Esophagus (tissue), 2 donors: ENCODE measurements at regions not wholly inside any gene's neighbourhood (a gene's known extent, or its start where the extent isn't known, plus 50 kb on each side); places are given as distances from the start of the nearest gene placed in this dataset.
"Not testable (repeated sequence)": the region's sequence is repeated elsewhere in the genome, so short reads cannot be mapped to it uniquely, and the experiment has no call there.

Source experiments
- H3K27ac ChIP-seq, 2 donors: one replicate each; pipeline ENCODE4 v1.5.1; 2013; ENCODE audit warnings: low read depth in 2 of 2, mild to moderate bottlenecking in 2 of 2, inconsistent platforms in 1 of 2, low read length in 1 of 2, moderate library complexity in 1 of 2
- H3K27me3 ChIP-seq, 2 donors: one replicate each; pipeline ENCODE4 v1.6.1; 2013; ENCODE audit warnings: low read length in 2 of 2, control low read depth in 1 of 2, mild to moderate bottlenecking in 1 of 2; ENCODE audit not compliant: insufficient read depth in 2 of 2, control insufficient read depth in 1 of 2
- H3K36me3 ChIP-seq, 2 donors: one replicate each; pipeline ENCODE4 v1.6.1; 2013; ENCODE audit warnings: low read length in 1 of 2; ENCODE audit not compliant: control insufficient read depth in 2 of 2, insufficient read depth in 2 of 2
- H3K4me1 ChIP-seq, 2 donors: one replicate each; pipeline ENCODE4 v1.6.1; 2013; ENCODE audit warnings: low read length in 1 of 2; ENCODE audit not compliant: control insufficient read depth in 2 of 2, insufficient read depth in 2 of 2
- H3K4me3 ChIP-seq, 2 donors: one replicate each; pipeline ENCODE4 v1.5.1; 2013; ENCODE audit warnings: low read length in 2 of 2, mild to moderate bottlenecking in 2 of 2, low read depth in 1 of 2, moderate library complexity in 1 of 2
- H3K9me3 ChIP-seq, 2 donors: one replicate each; pipeline ENCODE4 v1.6.1; 2013; ENCODE audit warnings: mild to moderate bottlenecking in 2 of 2, low read depth in 1 of 2, low read length in 1 of 2, moderate library complexity in 1 of 2; ENCODE audit not compliant: control insufficient read depth in 2 of 2, insufficient read depth in 1 of 2
- WGBS, 2 donors: extraction: QIAGEN DNeasy Blood & Tissue Kit; methylation state at CpG; one replicate each; pipeline ENCODE4 v1.1.7; 2013; 5-methylcytosine and 5-hydroxymethylcytosine counted together
- donor health status: healthy with polysubstance abuse.
- donor health status: Bipolar disorder and iron deficiency.

- H3K4me3 ChIP-seq, result no peak overlapping the region
- no peaks in the 10 kb centered on the region for H3K27me3 ChIP-seq
- H3K9me3 ChIP-seq, result no peaks in the 10 kb centered on the region
- no peaks in the 10 kb centered on the region for H3K4me1 ChIP-seq
- H3K36me3 ChIP-seq, result no peaks in the 10 kb centered on the region
- H3K27ac ChIP-seq, result no peak overlapping the region
- WGBS, 2 donors, result 50 to 67% methylated on average over 2 of the region's 2 CpGs
Observed at GRCh38 chr18:46224181-46224775, 120.1 kb downstream of the HAUS1 start.

DNA sequence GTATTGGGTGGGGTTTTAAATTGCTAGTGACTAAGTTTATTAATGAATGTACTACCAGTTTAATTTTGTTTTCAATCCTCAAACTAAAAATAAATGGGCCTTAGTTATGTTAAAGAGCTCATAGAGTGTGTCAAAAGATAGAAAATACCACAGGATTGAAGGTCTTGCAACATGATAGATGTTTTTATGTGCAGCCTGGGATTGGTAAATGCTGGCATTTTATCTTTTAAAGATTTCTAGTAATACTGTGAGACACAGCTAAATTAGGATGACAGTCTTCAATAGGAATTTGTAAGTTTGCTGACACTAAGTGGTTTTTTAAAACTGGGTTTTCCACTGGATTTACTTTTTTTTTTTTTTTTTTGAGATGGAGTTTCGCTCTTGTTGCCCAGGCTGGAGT, 122.3 kb downstream of the HAUS1 start:
- H3K9me3 ChIP-seq, result no peaks in the 10 kb centered on the region
- no peak overlapping the region for H3K4me3 ChIP-seq
- H3K27me3 ChIP-seq, result no peaks in the 10 kb centered on the region
- no peaks in the 10 kb centered on the region for H3K36me3 ChIP-seq
- 100% methylated on average over 1 of the region's 1 CpG for WGBS, 2 donors
- H3K4me1 ChIP-seq, result peaks cover 0 to 3% of the 10 kb centered on the region in 2 donors
- H3K27ac ChIP-seq, result no peak overlapping the region

GRCh38 chr18:46229641-46230040, 125.5 kb downstream of the HAUS1 start:
- H3K27me3 ChIP-seq, H3K9me3 ChIP-seq, H3K4me1 ChIP-seq, H3K4me3 ChIP-seq, H3K36me3 ChIP-seq, H3K27ac ChIP-seq: not testable (repeated sequence)
- 92 to 93% methylated on average over 11 of the region's 11 CpGs for WGBS, 2 donors

GRCh38 chr18:46236156-46236555, 132.0 kb downstream of the HAUS1 start:
- Histone ChIP-seq H3K27ac (no peak overlapping the region), H3K27me3 (no peaks in the 10 kb centered on the region), H3K4me3 (no peak overlapping the region), H3K9me3 (no peaks in the 10 kb centered on the region), H3K4me1 (no peaks in the 10 kb centered on the region), H3K36me3 (peaks cover 0 to 2% of the 10 kb centered on the region in 2 donors)
- 78 to 81% methylated on average over 4 of the region's 4 CpGs for WGBS, 2 donors

DNA sequence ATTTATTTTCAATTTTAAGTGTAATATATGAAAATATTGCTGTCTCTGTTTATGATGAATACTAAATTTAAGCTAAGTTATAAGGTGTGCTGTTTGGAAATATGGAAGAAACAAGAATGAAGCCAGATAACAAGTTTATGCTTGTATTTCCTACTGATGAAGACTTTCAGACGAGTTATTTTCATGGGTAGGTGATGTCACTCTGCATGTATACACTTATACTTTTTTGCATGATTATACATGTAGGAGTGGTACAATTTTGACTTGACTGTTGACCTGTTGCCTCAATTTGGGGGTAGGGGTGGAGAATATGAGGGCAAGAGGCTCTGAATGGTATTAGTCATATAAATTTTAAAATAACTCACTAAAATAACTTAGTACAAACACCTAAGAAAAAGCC, 133.7 kb downstream of the HAUS1 start:
- Histone ChIP-seq H3K9me3 (no peaks in the 10 kb centered on the region), H3K36me3 (peaks cover 0 to 2% of the 10 kb centered on the region in 2 donors), H3K27ac (no peak overlapping the region), H3K27me3 (no peaks in the 10 kb centered on the region), H3K4me3 (no peak overlapping the region), H3K4me1 (no peaks in the 10 kb centered on the region)
- WGBS, 2 donors, result 56 to 72% methylated on average over 1 of the region's 1 CpG

DNA sequence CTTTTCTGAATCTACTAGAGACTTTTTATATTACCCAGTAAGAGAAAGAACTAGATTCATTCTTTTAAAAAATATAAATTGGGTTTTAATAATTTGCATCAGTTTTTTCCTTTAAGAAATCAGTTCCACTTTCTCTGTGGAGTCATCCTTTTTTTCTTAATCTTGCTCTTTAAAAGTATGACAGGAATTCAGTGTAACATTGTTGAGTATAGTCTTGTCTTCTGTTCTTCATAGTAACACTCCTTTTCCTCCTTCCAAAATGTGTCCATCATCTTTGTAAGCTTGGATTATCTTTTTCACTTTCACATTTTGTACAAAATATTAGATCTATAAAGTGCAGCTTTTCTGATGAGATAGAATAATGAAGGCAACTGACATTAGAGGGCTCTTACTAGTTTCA, 135.4 kb downstream of the HAUS1 start:
- H3K4me3 ChIP-seq, result no peak overlapping the region
- no peaks in the 10 kb centered on the region for H3K27me3 ChIP-seq
- H3K27ac ChIP-seq, result no peak overlapping the region
- H3K4me1 ChIP-seq, result no peaks in the 10 kb centered on the region
- H3K9me3 ChIP-seq, result no peaks in the 10 kb centered on the region
- peaks cover 0 to 2% of the 10 kb centered on the region in 2 donors for H3K36me3 ChIP-seq

DNA sequence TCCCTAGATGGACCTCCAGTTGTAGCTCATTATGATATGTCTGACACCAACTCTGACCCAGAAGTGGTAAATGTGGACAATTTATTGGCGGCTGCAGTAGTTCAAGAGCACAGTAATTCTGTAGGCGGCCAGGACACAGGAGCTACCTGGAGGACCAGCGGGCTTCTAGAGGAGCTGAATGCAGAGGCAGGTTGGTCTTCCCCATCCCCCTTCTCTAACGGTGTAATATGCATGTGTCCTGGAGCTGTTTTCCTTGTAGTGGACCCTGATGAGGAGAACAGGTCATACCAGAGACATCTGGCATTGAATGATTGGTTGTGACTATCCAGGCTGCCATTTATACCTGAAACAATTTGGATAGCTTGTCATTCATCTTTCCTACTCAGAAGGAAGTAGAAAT, 135.8 kb downstream of the HAUS1 start:
- Histone ChIP-seq H3K36me3 (peaks cover 0 to 2% of the 10 kb centered on the region in 2 donors), H3K27me3 (no peaks in the 10 kb centered on the region)
- 89 to 91% methylated on average over 4 of the region's 4 CpGs for WGBS, 2 donors

GRCh38 chr18:46241393-46241792, 137.2 kb downstream of the HAUS1 start:
- not testable (repeated sequence) for H3K27me3 ChIP-seq, H3K27ac ChIP-seq, H3K36me3 ChIP-seq, H3K4me1 ChIP-seq, H3K9me3 ChIP-seq, H3K4me3 ChIP-seq
- WGBS, 2 donors, result 86 to 88% methylated on average over 7 of the region's 7 CpGs

More for the DNA sequence above, 135.8 kb downstream of the HAUS1 start:
- H3K27ac ChIP-seq, result no peak overlapping the region
- H3K4me1 ChIP-seq, result no peaks in the 10 kb centered on the region
- no peaks in the 10 kb centered on the region for H3K9me3 ChIP-seq
- no peak overlapping the region for H3K4me3 ChIP-seq

DNA sequence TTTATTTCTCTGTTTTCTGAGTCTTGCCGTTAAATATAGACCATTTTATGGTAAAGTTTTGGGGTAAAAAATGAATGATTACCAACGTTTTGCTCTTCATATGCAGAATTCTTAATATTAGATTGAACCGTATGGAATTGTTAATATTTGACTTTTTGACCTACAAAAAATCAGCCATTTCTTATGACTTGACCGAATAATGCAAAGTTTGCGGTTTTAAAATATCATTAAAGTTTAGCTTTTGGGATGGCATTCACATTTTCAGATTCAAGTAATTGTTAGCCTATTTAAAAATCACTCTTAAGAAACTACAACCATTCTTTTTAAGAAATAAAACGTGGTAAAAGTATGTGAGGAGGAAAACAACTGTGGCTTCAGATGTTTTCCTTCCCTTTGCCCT, 138.0 kb downstream of the HAUS1 start:
- H3K27ac ChIP-seq, result no peak overlapping the region
- 93 to 96% methylated on average over 6 of the region's 6 CpGs for WGBS, 2 donors
- peaks cover 0 to 2% of the 10 kb centered on the region in 2 donors for H3K36me3 ChIP-seq
- H3K27me3 ChIP-seq, result no peaks in the 10 kb centered on the region
- H3K4me3 ChIP-seq, result no peak overlapping the region
- no peaks in the 10 kb centered on the region for H3K4me1 ChIP-seq
- no peaks in the 10 kb centered on the region for H3K9me3 ChIP-seq

DNA sequence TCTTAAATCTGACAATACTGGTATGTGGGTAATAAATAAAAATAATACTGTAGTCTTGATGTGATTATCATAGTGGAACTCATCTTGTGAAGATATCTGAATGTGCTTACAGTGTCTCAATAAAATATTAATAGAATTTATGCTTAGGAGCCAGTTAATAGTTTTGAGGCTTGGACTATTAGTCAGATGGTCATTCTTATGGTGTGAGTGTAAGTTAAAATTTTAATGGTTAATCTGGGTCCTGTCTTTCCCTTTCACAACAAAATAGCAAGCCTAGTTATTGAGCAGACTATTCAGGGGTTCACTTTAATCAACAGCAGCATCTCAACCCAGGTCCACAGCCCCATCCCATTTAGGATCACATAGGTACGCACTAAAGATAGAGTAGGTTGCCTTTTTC, 138.9 kb downstream of the HAUS1 start:
- H3K9me3 ChIP-seq, result no peaks in the 10 kb centered on the region
- no peak overlapping the region for H3K27ac ChIP-seq
- 21 to 59% methylated on average over 1 of the region's 1 CpG for WGBS, 2 donors
- no peak overlapping the region for H3K4me3 ChIP-seq
- no peaks in the 10 kb centered on the region for H3K4me1 ChIP-seq
- peaks cover 0 to 5% of the 10 kb centered on the region in 2 donors for H3K36me3 ChIP-seq
- no peaks in the 10 kb centered on the region for H3K27me3 ChIP-seq
